Urothelium cell line (cell line): ENCODE measurements at regions not wholly inside any gene's neighbourhood (a gene's known extent, or its start where the extent isn't known, plus 50 kb on each side); places are given as distances from the start of the nearest gene placed in this dataset.
A peak's percentile ranks its signal among the peaks of the same experiment; 100 is the strongest.

Experiments used
- DNase-seq: peaks from one replicate; pipeline ENCODE4 v3.0.0; 2011; ENCODE audit warnings: low spot score, mixed read lengths
- FAIRE-seq: peaks from 2 replicates; lab custom pipeline; 2011; peaks lifted over from hg19 to GRCh38; lab: Jason Lieb, UNC

DNA sequence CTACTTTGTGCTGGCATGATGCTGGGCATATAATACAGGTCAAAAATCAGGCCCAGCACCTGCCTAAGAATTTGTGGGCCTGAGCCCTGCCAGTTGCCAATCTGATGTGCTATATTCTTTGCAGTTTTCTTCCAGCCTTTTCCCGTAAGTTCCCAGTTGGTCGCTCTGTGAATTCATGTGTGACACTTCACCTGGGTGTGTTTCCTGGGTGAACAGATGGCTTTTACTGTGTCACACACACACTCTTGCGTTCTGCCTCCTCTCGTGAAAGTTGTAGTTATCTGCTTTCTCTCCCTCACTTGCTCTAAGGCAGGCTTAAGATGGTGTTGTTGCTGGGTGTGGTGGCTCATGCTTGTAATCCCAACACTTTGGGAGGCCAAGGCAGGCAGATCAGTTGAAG is 153.5 kb upstream of the DMRT1 start:
- FAIRE-seq (no peak), DNase-seq (no peak)

DNA sequence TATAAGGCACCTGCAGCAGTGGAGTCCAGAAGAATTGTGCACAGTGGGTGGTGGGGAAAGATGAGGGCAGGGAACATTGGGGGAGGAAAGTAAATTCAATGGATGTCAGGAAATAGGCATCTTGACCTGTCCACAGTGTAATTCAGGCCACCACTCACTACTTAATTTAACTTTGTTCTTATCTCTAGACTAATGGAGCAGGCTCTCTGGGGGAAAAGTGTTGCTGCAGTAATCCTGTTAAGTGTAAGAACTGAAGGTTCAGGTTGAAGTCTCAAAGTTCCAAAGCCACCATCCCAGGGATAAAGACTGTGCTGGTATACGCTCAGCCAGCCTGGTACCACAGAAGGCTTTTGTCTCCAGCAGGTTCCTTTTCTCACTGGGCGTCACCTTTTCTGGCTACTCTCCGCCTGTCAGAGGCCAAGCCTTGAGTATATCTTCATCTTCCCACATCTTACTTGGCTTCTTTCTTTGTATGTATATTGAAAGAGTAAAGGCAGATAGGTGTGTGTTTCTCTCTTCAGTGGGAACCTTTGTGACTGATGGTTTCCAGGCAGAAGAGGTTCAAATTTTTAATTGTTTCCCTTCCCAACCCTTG is 150.9 kb upstream of the DMRT1 start:
- no peak for DNase-seq
- FAIRE-seq = no peak

DNA sequence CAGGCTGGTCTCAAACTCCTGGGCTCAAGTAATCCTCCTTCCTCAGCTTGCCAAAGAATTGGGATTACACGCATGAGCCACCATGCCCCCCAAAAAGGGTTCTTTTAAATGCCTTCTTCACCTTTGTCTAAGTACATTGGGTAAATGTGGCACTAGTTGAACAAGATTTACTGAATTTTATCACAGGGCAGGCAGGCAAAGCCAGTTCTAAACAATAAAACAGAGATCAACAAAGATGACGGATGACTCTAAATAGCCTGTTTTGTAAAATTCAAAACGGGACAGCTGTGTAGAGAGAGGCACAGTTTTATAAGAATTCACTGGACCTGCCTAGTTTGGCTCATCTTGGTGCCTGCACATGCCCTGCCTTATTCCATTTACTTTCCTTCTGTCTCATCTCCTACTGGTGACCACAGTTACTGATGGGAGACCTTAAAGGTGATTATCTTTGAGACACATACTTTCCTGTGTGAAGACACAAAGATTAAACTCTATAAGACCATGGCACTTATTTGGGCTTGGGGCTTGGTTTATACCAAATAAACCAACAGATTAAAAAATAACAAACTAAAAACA is 149.6 kb upstream of the DMRT1 start:
- FAIRE-seq (no peak), DNase-seq (no peak)

DNA sequence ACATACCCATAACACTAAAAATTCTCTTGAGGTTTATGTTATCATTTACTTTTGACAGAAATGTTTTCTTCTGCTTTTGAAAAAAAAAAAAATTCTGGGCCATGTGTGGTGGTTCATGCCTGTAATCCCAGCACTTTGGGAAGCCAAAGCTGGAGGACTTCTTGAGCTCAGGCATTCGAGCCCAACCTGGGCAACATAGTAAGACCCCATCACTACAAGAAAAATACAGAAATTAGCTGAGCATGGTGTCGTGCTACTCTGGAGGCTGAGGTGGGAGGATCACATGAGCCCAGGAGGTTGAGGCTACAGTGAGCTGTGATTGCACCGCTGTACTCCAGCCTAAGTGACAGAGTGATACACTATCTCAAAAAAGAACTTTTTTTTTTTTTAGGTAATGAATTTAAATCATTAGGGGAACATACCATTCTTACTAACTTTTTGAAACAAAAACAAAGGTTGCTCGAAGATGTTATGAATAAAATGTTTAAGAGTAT is 148.8 kb upstream of the DMRT1 start:
- FAIRE-seq (no peak), DNase-seq (no peak)

GRCh38 chr9:693201-694091 is 148.1 kb upstream of the DMRT1 start:
- FAIRE-seq = no peak
- DNase-seq = no peak

GRCh38 chr9:694092-694402 is 147.4 kb upstream of the DMRT1 start:
- DNase-seq (no peak), FAIRE-seq (no peak)

- FAIRE-seq = no peak
- peak; percentile 58 for DNase-seq
Observed at GRCh38 chr9:694403-695154, 146.9 kb upstream of the DMRT1 start.

GRCh38 chr9:695252-695651 is 146.2 kb upstream of the DMRT1 start:
- DNase-seq (no peak), FAIRE-seq (no peak)

GRCh38 chr9:696332-697323 is 144.9 kb upstream of the DMRT1 start:
- DNase-seq = peak; percentile 52
- FAIRE-seq = no peak

DNA sequence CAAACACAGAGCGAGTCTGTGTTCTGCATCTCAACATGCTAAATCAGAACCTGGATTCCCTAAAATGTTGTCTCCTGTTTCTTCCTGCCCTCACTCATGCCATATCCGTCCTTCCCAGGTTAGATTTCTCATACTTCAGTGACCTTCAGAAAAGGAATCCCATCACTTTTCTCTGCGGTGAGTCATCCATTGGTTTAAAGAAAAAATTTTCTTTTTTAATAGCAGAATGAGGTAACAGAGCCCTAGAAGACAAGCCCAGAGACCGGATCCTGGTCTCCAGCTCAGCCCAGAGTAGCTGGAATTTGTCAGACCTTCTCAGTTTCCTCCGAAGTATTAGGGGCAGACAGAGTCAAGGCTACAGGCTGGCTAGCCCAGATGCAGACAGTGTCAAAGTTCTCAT is 143.2 kb upstream of the DMRT1 start:
- peak; percentile 45 for DNase-seq
- FAIRE-seq = no peak

DNA sequence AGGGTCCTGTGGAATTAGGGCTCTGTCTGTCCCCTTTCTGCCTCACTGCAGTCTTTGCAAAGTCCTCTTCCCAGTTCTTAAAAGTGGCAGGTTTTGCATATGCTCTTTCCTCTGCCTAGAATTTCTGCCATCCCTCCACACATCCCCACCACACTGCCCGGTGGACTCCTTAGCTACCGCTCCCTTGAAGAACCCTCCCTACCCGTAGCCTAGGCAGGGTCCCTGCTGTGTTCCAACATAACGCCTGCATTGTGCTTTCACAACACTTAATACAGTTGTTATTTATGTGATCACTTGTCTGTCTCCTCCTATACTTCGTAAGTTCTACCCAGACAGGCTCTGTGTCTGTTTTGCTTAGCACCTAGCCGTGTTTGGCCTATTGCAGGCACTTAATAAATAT is 142.5 kb upstream of the DMRT1 start:
- DNase-seq (no peak), FAIRE-seq (no peak)

DNA sequence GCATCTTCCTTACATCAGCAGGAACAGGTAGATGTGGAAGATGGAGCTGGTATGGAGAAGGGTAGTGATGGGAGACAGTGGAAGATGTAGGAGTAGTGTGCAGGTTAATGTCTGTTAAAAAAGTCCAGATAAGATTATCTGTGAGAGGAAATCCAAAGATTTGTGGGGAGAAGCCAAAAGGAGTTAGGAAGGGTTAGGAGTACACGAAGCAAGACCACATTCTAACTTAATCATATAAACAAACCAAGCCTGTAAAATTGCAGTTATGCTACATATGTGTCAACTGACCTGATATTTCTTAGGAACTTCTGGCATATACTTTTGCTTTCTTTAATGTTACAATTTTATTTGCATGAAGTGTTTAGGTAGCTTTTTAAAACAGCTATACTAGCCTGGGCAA is 142.1 kb upstream of the DMRT1 start:
- no peak for DNase-seq
- FAIRE-seq = no peak

GRCh38 chr9:700365-701282 is 140.9 kb upstream of the DMRT1 start:
- DNase-seq = no peak
- no peak for FAIRE-seq

- no peak for FAIRE-seq
- no peak for DNase-seq
Observed at GRCh38 chr9:703392-703791, 138.1 kb upstream of the DMRT1 start.

- DNase-seq (no peak), FAIRE-seq (no peak)
Observed at GRCh38 chr9:706073-706472, 135.4 kb upstream of the DMRT1 start.

DNA sequence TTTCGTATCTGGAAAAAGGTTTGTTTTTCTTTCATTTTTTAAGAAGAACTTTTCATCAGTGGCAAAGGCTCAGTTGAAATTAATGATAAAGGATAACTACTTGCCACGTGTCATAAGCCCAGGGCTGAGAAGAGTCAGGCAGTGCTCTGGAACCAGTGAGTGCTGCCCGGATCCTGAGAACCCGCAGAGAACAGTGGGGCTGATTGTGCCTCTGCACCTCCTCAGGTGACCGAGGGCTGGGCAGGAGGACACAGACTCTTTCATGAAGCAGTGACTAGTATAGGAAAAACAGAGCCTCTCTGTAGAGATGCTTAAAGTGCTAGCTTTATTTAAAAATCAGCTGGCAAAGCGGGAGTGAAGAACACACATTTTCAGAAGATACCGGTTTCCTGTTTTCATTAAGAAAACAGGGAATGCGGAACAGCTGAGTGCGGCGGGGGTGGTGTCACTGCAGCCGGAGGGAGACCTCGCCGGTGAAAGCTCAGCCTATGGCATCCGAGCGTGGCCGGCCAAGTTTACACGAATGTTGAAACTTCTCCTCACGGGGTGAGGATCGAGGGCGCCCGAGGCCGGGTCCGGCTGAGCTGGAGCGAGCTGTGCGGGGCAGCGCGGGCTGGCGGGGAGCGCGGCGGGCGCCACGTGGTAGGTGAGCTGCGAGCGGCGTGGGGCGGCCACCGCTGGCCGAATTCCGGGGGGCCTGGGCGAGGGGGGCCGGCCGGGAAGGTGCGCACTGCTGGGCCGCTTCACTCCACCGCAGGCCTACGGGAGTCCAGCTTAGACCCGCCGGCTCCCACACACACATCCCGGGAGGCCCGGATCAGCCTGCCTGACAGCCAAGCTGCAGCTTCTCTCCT is 134.7 kb upstream of the DMRT1 start:
- DNase-seq (peak; percentile 32), FAIRE-seq (no peak)

DNA sequence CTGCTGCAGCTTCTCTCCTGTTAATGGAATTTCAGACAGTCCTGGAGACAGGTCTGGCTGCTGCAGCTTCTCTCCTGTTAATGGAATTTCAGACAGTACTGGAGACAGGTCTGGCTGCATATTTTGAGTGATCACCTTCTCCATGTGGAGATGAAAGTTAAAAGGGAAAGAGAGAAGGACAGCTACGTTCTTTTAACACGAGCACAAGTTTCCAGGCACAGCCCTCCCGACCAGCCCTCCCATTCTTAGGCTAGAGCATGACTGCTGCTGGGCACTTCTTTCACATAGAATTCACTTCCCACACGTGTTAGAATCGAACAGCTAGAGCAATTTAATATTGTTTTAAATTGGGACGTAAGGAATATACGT is 133.3 kb upstream of the DMRT1 start:
- no peak for FAIRE-seq
- DNase-seq = no peak
